ENCODE measurements at regions not wholly inside any gene's neighbourhood (a gene's known extent, or its start where the extent isn't known, plus 50 kb on each side); places are given as distances from the start of the nearest gene placed in this dataset.
"Not testable (repeated sequence)": the region's sequence is repeated elsewhere in the genome, so short reads cannot be mapped to it uniquely, and the experiment has no call there.

DNA sequence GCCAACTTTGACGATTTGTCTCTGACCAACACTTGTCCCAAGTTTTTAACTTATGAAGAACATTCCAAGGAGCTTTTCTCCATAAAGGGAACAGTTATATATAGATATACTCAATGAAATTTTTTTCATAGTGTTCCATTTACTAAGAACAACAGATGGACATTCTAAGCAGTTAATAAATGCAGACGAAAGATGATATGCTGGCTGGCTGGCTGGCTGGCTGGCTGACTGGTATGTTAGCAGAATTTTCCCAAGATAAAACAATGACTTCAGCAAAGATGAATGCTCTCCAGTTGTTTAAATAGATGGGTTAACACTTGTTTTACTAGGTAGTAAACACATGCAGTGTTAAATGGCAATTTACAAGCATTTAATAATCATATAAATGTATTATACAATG is 62.2 kb downstream of the SPANXN3 start:
- no peak for DNase-seq

GRCh38 chrX:143437439-143437838 is 79.8 kb downstream of the SPANXN3 start:
- peak; percentile 6 for DNase-seq

DNA sequence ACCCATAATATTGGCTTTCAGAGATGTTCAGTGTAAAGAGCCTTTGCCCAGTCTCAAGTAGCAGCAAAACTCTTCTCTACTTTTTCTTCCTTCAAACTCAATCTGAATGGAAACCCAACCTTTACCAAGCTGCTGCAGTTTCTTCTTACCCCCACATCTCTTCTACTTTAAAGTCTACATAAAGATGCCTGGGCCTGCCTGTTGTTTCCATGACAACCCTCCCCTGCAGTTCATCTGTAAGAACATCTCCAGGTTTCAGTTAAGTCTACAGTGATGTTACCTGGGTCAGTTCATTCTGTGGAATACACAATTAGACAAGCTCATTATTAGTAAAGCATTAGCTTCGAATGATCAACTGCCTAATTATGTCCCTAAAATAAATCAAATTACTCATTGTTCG is 81.4 kb downstream of the SPANXN3 start:
- DNase-seq: peak; percentile 58

- DNase-seq: no peak
Measured at GRCh38 chrX:143429811-143430210, 87.5 kb downstream of the SPANXN3 start.

DNA sequence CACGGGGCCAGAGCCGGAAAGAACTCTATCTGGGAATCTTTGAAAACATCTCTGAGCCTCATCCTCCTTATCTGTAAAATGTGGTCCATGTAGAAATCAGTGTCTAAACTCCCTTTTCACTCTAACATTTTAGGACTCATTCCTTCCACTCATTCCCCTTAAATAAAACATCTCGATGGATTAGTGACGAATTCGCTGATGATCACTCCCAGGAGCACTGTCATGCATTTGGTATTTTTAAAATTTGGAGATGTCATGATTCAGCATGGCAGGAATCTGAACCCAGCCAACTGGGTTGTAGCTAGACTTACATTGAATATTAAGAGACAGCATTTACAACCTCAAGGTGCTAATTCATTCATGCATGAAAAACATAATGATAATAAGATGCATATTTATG is 88.1 kb downstream of the SPANXN3 start:
- DNase-seq: no peak

DNA sequence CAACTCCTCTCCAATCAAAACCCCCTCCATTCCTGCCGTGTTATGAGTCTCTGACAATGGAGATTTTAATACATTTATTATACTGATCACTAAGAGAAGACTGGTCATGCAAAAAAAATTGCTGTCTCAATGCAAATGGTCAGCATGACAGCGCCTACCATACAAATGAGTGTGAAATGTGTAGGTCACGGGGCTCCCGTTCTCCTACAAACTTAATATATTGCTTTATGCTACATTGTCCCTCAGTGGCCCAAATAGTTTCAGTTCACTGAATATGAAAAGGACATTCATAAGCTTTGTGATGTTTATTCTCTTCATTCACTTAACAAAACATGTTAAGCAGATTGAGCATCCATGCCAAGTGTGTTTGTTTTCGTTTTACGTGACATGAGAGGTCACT is 116.1 kb downstream of the SPANXN3 start:
- no peak for DNase-seq

DNA sequence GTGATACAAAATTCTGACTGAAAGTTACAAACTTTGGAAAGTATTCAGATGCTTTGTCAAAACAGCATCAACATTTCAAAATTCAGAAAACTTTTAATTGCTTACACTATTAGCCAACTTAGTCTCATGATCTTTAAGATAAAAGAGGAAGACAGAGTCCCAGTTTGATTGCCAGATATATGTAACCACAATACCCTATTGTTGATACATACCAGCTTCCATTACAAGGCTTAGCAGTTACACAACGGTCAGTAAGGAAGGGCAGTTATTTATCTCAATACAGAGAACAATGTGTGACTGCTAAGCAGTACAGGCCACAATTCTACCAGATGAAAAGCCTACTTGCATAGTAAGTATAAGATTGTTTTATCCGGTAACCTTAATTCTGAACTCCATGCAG is 138.4 kb downstream of the SPANXN3 start:
- no peak for DNase-seq

DNA sequence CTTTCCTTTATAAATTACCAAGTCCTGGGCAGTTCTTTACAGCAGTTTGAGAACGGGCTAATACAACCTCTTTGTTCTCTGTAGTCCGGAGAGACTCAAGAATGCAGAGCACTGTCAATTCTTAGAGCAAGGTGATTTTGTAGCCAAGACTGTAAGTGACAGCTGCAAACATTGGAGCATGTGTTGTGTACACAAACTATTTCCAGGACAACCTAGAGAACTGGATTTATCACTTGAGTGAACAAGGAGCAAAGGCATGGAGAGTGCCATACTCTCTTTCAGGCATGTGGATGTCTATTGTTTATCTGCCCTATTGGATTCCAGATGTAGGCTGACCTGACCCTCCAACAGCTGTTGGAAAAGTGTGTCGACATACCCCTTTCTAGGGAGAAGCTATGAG is 153.9 kb downstream of the SPANXN3 start:
- DNase-seq: no peak

GRCh38 chrX:143340190-143340589 is 177.1 kb downstream of the SPANXN3 start:
- DNase-seq: no peak

DNA sequence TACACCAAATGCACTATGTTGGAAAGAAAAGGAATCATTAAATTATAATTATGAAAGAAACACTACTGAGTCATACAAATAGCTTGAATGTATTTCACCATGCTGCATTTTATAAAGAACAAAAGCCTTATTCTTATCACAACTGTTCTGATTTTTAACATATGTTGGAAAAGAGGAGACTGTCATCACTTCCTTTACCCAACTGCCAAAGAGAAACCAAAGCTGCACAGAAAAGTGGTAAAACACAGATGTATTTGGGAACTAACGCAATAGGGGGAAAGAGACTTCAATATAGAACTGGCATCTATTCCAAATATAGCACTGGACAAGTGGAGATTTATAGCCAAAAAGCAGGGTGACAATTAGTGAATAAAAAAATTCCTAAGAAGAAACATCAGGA is 181.0 kb downstream of the SPANXN3 start:
- no peak for DNase-seq

GRCh38 chrX:143319526-143319925 is 197.7 kb downstream of the SPANXN3 start:
- no peak for DNase-seq

GRCh38 chrX:143318857-143319256 is 198.4 kb downstream of the SPANXN3 start:
- not testable (repeated sequence) for DNase-seq

GRCh38 chrX:143306991-143307937 is 210.0 kb downstream of the SPANXN3 start:
- peak; percentile 86 for DNase-seq

- DNase-seq: no peak
Measured at GRCh38 chrX:143304518-143304917, 212.8 kb downstream of the SPANXN3 start.

GRCh38 chrX:143304025-143304424 is 213.2 kb downstream of the SPANXN3 start:
- no peak for DNase-seq

DNA sequence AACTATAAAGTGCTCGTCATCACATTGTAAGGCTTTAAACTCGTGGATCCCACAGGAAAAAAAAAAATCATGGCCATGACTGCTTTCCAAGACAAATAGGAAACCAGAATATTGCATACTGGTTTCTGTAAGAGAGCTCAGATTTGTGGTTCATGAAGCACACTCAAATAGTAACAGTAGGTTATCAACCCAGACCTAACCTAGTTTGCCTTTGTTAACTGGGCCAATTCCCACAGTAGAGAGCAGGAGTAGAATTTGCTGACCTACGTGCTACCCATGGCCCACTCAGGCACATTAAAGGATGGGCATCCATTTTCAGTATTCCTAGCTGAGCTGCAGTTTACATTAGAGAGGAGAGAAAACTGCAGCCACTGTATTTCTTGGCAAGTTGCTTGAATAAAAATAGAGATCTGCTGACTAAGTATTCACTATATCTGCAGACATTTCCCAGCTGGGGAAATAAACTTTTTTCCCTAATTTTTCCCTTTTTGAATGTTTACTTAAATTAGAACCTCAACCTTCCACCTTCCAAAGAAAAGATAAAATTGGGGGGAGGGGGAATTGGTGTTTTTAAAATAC is 218.5 kb downstream of the SPANXN3 start:
- DNase-seq: no peak

GRCh38 chrX:143296521-143296920 is 220.8 kb downstream of the SPANXN3 start:
- peak; percentile 82 for DNase-seq

DNA sequence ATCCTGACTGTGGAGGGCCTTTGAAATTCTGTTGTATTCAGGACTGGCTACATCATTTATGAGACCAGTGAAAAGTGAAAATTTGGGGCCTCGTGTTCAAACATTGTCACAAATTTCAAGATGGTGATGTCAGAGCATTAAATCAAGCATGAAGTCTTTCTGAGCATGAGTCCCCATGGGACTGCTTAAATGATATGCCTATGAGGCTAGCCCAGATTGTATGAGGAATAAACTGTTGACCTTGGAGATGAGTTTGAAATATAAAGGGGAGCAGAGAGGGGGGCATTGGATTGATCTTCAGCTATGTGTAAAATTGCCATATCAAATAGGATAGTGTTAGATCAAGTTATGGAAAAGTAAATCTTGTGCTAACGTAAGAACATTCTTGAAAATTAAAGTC is 230.0 kb downstream of the SPANXN3 start:
- no peak for DNase-seq

GRCh38 chrX:143270317-143270716 is 244.6 kb downstream of the SPANXN4 start:
- DNase-seq: no peak

DNA sequence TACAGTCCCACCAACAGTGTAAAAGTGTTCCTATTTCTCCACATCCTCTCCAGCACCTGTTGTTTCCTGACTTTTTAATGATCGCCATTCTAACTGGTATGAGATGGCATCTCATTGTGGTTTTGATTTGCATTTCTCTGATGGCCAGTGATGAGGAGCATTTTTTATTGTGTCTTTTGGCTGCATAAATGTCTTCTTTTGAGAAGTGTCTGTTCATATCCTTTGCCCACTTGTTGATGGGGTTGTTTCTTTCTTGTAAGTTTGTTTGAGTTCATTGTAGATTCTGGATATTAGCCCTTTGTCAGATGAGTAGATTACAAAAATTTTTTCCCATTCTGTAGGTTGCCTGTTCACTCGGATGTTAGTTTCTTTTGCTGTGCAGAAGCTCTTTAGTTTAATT is 218.9 kb downstream of the SPANXN4 start:
- DNase-seq: not testable (repeated sequence)

DNA sequence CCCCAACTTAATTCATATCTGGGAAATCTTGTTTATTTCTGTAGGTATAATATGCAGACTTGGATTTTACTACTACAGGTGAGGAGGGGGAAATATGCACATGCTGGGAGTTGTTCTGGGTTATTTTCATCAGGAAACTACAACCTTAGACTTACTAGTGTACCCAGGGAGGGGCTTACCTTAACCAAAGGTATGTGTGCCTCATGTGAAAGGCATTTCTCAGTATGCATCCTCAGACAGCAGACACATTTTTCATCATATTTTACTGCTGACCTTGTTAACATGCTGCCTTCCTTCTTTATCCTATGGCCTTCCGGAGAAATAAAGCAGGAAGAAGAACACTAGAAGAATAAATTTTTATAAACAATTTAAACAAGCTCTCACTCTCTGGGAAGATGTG is 214.9 kb downstream of the SPANXN4 start:
- no peak for DNase-seq

GRCh38 chrX:143231492-143231891 is 205.8 kb downstream of the SPANXN4 start:
- no peak for DNase-seq

- not testable (repeated sequence) for DNase-seq
Measured at GRCh38 chrX:143228600-143228999, 202.9 kb downstream of the SPANXN4 start.

GRCh38 chrX:143206966-143207365 is 181.2 kb downstream of the SPANXN4 start:
- no peak for DNase-seq
